Activated naive CD8-positive, alpha-beta T cell (primary cell): ENCODE measurements at regions not wholly inside any gene's neighbourhood (a gene's known extent, or its start where the extent isn't known, plus 50 kb on each side); places are given as distances from the start of the nearest gene placed in this dataset.

Source experiments
- H3K27ac Mint-ChIP-seq: one replicate; pipeline ENCODE4 v1.8.0; 2021; ENCODE audit warnings: mixed read lengths
- H3K27me3 Mint-ChIP-seq: one replicate; pipeline ENCODE4 v1.8.0; 2021; ENCODE audit warnings: mixed read lengths
- H3K36me3 Mint-ChIP-seq: one replicate; pipeline ENCODE4 v1.8.0; 2021; ENCODE audit warnings: mixed read lengths
- H3K4me1 Mint-ChIP-seq: one replicate; pipeline ENCODE4 v1.8.0; 2021; ENCODE audit warnings: low read depth, mixed read lengths
- H3K4me3 Mint-ChIP-seq: one replicate; pipeline ENCODE4 v1.8.0; 2021; ENCODE audit warnings: mild to moderate bottlenecking, mixed read lengths
- H3K9me3 Mint-ChIP-seq: one replicate; pipeline ENCODE4 v1.8.0; 2021; ENCODE audit warnings: low read depth, mixed read lengths

DNA sequence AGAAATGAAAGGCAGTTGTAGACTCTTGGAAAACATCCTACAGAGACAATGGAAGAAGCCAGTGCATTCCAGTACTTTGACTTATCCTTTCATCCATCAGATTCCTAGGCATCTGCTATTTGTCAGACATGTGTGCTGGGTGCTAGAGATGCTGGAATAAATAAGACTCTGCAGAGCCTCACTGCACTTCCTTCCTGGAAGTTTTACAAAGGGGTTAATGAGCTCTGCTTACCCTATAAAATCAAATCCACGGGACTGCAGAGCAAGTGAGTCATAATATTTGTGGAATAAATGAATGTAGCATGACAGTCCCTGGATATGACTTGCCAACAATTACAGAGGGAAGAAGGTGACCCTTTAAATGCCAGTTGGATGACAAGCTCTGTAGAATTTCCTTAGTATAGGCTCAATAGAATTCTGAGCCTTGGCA is 52.7 kb upstream of the NPAS2 start:
- Mint-ChIP-seq H3K9me3 (no peaks in the 10 kb centered on the region), H3K4me3 (no peak overlapping the region), H3K27me3 (no peaks in the 10 kb centered on the region)

GRCh38 chr2:100767810-100768806 is 51.8 kb upstream of the NPAS2 start:
- no peaks in the 10 kb centered on the region for H3K4me1 Mint-ChIP-seq

More for the DNA sequence above, 52.7 kb upstream of the NPAS2 start:
- Mint-ChIP-seq H3K4me1 (no peaks in the 10 kb centered on the region), H3K36me3 (peaks cover 3% of the 10 kb centered on the region), H3K27ac (no peak overlapping the region)

More at GRCh38 chr2:100767810-100768806, 51.8 kb upstream of the NPAS2 start:
- H3K36me3 Mint-ChIP-seq: peaks cover 3% of the 10 kb centered on the region
- no peak overlapping the region for H3K27ac Mint-ChIP-seq
- no peaks in the 10 kb centered on the region for H3K9me3 Mint-ChIP-seq
- H3K4me3 Mint-ChIP-seq: no peak overlapping the region
- H3K27me3 Mint-ChIP-seq: no peaks in the 10 kb centered on the region
